HG03135 (cell line): ENCODE measurements at regions not wholly inside any gene's neighbourhood (a gene's known extent, or its start where the extent isn't known, plus 50 kb on each side); places are given as distances from the start of the nearest gene placed in this dataset.
A peak's percentile ranks its signal among the peaks of the same experiment; 100 is the strongest.

Experiments used
- ATAC-seq: cut with Tn5 transposase; IDR thresholded peaks from one replicate; pipeline ENCODE4 v1.9.1; 2021; ENCODE audit warnings: mild to moderate bottlenecking, moderate library complexity; ENCODE audit not compliant: unreplicated experiment

DNA sequence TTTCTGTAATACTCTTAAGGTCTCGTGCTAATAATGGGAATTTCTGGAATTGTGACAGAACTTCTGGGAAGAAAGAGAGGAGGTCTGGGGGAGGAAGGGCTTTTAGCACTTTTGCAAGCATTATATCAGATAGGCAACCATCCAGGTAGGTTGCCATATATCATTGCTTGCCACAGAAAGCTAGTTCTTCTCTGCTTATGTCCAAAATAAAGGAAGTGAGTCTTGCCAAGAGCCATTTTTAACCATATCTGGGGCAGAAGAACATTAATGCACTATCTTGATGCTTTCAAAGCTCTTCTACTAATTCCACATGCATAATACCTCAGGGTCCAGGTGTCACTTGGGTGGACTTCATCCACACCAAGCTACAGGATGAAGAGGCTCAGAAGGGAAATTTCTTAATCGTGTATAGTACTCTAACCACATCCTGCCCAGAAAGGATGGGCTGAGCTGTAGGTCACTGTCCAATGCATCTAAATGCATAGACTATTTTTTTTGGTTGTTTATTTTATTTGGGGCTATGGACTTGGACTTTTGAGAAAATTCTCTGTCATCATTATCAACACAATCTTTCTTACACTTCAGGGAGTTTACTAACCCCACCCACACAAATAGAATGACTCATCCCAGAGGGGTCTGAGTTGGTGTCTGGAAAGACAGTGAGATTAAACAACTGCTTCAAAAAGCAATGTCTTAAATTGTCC lies 68.9 kb upstream of the ADO start:
- ATAC-seq: peak; percentile 67

DNA sequence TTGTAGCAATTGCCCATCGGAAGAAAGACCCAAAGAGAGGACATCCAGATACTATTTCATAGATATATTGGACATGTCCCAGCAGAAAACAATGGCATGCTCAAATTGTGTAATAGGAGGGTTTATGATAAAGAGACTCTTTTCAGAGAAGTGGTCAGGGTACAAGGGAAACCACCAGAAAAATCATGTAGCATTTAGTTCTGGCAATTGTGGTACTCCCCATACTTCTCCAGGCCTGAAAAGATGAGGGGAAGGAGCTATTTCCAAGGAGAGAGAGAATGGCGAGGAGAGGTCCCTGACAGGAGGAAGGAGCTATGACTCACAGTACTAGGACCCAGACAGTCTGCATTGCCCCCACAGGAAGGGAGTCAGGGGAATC lies 68.4 kb upstream of the ADO start:
- no peak for ATAC-seq

DNA sequence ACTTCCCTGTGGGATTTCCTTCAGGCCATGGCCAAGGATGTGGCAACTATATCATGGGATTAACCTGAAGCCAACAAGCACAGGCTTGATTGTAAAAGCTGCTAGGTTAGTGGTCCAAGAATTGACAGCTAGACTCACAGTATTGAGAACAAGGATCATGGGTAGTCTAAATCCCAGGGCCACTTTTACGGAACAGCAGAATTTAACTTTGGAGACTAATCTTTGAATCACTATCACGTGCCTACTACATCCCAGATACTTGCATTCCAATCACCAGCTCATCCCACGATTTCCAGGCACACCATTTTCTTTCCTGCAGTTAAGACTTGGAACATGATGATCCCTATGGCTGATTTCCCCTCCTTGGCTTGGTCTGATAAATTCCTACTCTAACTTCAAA lies 65.6 kb upstream of the ADO start:
- no peak for ATAC-seq

DNA sequence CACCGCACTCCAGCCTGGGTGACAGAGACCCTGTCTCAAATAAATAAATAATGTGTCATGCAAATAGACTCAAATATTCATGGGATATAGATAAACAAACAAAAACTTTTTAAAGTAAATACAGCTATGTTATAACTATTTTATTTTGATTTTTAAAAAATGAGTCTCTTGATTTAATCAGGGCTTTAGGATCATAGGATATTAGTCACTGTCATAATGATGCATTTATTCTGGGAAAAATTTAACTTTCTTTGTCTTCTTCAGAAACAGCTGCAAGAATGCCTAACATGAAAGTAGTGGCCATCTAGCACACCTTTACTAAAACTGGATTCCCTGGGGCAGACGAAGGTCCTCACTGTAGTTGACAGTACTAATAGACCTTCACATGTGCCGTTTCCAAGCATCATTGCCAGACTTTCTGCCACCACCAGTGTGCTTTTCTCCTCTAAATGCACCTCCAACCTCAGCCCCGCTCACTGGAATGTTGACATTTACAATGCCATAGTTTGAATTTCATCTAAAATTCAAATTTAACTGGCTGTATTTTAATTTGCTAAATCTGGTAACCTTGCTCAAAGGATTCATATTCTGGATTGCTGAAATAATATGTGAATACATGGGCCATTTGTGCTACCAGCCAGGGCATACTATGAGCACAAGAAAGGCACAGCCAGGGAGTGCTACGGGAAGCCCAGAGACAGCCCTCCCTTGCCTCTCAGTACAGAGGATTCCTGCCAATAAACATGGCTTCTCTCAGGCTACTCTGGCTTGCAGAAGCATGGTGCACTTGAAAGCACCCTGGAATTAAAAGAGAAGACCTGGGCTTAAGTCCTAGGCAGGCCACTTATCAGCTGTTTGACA lies 63.4 kb upstream of the ADO start:
- ATAC-seq: no peak

DNA sequence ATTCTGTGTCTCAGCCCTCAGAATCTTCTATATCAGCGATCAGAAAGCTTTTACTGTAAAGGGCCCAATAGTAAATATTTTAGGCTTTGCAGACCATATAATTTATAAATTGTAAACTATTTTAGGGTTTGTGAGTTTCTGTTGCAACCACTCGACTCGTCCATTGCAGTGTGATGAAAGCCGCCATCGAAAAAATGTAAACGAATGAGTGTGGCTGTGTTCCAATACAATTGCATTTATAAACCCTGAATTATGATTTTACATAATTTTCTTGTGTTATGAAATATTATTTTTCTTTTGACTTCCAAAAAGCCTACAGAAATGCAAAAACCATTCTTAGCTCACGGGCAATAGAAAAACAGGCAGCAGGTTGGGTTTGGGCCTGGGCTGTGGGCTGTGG lies 62.5 kb upstream of the ADO start:
- no peak for ATAC-seq

DNA sequence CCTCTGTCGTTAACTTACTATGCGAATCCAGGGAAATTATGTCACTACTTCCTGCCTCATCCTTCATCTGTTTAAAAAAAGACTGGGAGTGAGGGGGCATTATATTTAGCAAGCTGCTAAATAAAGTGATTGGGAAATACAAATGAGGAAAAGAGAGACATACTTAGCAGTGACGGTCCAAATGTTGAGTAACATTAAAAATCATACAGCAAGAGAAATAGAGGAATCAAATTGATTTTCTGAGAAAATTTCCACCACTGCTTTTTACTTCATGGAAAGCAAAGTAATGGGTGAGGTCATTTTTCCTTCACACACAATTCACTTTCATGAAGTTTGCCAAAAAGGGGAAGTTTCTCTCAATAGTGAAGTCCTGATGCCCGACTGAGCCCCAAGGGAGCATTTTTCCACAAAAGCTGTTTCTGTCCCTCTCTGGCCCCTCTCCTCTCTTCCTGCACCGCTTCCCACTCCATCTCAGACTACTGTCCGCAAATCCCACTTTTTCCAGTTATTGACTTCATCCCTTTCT lies 61.9 kb upstream of the ADO start:
- no peak for ATAC-seq

DNA sequence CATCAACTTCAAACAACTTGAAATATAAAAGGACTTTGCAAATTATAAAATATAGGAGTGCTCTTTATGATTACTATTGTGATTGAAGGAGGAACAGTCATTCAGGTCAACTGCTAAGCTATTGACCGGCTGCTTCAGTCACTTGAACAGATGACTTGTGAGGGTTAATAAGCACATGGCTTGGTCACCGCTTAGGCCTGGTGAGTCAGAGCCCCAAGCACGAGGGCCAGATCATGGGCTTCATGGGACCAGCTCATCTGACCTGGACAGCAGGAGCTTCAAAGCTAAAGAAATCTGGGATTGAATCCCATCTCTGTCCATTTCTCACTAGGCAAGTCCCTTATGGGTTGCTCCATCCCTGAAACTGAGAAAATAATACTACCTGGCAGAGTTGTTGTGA lies 60.4 kb upstream of the ADO start:
- no peak for ATAC-seq

DNA sequence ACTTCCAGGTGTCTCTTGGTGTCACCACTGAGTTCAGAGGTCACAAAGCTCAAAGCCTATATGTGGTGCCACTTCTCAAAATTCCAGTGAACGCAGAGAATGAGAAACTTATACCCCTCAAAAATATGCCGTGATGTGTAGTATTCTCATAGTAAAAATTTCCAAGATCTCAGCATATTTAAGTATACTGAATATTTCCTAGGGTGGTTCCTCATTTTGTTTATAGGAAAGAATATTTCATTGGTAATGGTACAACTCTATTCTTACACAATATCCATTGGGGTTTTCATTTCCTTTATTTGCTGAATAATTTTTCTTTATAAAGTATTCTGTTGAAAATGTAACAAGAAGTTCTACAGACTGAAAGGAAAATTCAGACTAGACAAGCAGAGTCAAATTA lies 58.9 kb upstream of the ADO start:
- ATAC-seq: no peak

DNA sequence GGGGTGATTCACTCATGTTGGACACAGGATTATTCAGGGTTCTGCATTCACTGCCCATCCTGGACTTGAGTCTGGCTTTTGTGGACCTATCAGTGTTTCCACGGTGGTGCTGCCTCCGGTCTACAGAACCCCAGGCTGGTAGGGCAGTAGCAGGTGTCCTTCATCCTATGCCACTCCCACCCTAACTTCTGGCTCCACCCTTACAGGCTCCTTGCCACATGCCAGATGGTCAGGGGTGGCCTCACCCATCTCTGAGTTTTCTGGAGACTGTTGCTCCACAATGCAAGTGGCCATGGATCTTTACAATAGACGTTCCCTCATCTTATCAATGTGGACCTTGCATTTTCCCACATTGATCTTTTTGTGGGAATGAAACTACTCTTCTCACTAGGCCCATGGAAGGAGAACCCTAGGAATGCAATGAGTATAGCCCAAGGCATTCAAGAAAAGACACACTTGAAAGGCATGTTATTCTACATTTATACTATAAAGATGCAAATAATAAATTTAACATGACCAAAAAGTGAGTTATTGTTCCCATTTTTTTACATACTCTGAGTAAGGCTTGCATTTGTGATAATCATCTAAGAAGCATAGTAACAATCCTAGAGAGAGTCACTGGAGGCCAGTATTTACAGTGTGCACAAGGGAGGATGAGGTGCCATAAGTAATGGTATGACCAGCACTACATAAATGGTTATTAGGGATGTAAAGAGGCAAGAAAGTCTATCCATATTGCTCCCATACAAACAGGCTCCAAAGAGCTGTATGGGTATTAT lies 57.4 kb upstream of the ADO start:
- ATAC-seq: no peak

DNA sequence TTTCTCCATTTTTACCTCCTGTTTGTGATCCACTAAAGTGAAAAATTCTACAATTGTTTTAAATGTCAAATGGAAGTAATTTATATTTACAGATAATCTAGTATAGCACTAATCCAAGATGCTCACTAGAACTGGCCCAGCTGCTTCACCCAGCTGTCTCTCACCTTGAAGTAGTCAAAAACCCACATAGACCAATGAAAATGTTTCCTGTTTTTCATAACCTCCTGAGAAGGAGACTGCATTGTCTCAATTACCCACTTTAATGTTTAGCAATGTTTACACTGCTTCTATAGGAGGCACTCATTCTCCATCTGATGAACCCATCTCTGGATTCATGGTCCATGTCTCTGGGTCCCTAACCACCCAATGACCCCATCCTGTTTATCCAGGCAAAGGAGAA lies 56.1 kb upstream of the ADO start:
- no peak for ATAC-seq

DNA sequence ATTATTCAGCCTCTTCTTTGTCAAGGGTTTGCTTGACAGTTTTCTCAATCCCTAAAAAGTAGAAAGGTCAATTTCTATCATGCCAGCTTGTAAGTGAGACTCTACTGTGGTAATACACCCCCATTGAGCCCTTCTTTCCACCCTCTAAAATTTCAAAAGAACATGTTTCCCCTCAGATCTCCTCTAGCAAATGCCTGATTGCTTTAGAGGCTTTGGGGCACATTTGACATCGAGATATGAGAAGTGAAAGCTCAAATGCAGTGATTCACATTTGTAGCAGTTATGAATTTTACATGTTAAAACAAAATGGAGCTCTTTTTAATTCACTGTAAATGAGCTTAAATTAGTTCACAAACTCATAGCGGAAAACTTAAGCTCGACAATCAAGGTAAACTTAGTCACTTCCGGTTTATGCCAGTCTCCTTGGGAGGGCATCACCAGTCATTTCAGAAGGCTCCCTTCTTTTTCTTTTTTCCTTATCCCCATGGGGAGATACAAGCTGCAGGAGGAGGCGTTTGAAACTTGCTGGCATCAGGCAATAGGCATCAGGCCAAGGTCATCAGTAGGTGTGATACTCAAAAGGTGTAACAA lies 55.3 kb upstream of the ADO start:
- ATAC-seq: no peak
